Mammary epithelial cell (primary cell): ENCODE measurements at regions not wholly inside any gene's neighbourhood (a gene's known extent, or its start where the extent isn't known, plus 50 kb on each side); places are given as distances from the start of the nearest gene placed in this dataset.

ENCODE experiments used
- EZH2 ChIP-seq: IDR thresholded peaks from 2 replicates; pipeline ENCODE4 v1.6.1; 2012; ENCODE audit warnings: low read length, inconsistent platforms, borderline replicate concordance
- TF ChIP-seq, protein P1 (sequence below), 2 donors: IDR thresholded peaks in 1 of 2; conservative IDR thresholded peaks in 1 of 2; 2 replicates each; pipeline ENCODE4 v1.5.1; 2011 to 2012; ENCODE audit warnings: inconsistent platforms in 2 of 2, low read length in 2 of 2, mild to moderate bottlenecking in 2 of 2, control low read depth in 1 of 2, low read depth in 1 of 2; ENCODE audit not compliant: insufficient read depth in 1 of 2; ENCODE audit errors: extremely low read depth in 1 of 2

DNA sequence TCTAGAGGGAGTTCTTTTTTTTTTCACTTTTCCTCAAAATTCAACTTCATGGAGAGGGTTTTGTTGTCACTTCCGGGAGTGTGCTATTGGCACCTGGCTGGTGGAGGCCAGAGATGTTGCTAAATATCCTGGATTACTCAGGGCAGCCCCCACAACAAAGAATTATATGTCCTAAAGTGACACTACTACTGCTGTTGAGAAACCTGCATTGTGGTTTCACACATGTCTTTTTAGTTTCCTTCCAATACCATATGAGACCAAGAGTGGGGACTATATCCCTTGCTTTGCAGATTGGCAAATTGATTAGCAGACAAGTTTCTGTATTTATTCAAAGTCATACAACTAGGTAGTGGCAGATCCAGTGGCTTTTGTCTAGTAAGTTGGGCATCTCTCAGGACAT, 826.8 kb downstream of the TRIB2 start:
- TF ChIP-seq, protein P1, sequence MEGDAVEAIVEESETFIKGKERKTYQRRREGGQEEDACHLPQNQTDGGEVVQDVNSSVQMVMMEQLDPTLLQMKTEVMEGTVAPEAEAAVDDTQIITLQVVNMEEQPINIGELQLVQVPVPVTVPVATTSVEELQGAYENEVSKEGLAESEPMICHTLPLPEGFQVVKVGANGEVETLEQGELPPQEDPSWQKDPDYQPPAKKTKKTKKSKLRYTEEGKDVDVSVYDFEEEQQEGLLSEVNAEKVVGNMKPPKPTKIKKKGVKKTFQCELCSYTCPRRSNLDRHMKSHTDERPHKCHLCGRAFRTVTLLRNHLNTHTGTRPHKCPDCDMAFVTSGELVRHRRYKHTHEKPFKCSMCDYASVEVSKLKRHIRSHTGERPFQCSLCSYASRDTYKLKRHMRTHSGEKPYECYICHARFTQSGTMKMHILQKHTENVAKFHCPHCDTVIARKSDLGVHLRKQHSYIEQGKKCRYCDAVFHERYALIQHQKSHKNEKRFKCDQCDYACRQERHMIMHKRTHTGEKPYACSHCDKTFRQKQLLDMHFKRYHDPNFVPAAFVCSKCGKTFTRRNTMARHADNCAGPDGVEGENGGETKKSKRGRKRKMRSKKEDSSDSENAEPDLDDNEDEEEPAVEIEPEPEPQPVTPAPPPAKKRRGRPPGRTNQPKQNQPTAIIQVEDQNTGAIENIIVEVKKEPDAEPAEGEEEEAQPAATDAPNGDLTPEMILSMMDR (conservative IDR thresholded peaks at IDR 0.05 in 1 of 2, IDR thresholded peaks at IDR 0.05 in 1 of 2; ENCODE audit: extremely low read depth in 1 of 2, insufficient read depth in 1 of 2, low read depth in 1 of 2, low read length in 2 of 2): no peak
- TF ChIP-seq EZH2: no peak
